HL-60/S4 (cell line): ENCODE measurements at regions not wholly inside any gene's neighbourhood (a gene's known extent, or its start where the extent isn't known, plus 50 kb on each side); places are given as distances from the start of the nearest gene placed in this dataset.

Experiments
- in situ Hi-C: fragments of 300-500 bp; cut with MboI; formaldehyde crosslinking; loops from 2 replicates; pipeline ENCODE4 v1.14.3; 2022; ENCODE audit warnings: low sequenced_read_pairs

GRCh38 chr16:16868727-16869126 lies 489.8 kb downstream of the NPIPA7 start:
- in situ Hi-C loops: no loop called here

- in situ Hi-C loops: no loop called here
Observed at GRCh38 chr16:16869746-16870145, 490.8 kb downstream of the NPIPA7 start.

- in situ Hi-C loops: no loop called here
Observed at GRCh38 chr16:16871196-16871595, 492.3 kb downstream of the NPIPA7 start.

GRCh38 chr16:16877061-16877460 lies 498.1 kb downstream of the NPIPA7 start:
- in situ Hi-C loops: no loop called here

GRCh38 chr16:16879567-16880251 lies 500.8 kb downstream of the NPIPA7 start:
- in situ Hi-C loops: no loop called here

- in situ Hi-C loops: no loop called here
Observed at GRCh38 chr16:16881814-16882213, 502.9 kb downstream of the NPIPA7 start.

- in situ Hi-C loops: no loop called here
Observed at GRCh38 chr16:16882766-16883165, 503.8 kb downstream of the NPIPA7 start.

GRCh38 chr16:16884451-16884850 lies 505.5 kb downstream of the NPIPA7 start:
- in situ Hi-C loops: no loop called here

GRCh38 chr16:16887193-16887592 lies 508.3 kb downstream of the NPIPA7 start:
- in situ Hi-C loops: no loop called here

GRCh38 chr16:16890964-16891363 lies 512.0 kb downstream of the NPIPA7 start:
- in situ Hi-C loops: no loop called here

GRCh38 chr16:16904601-16905000 lies 525.7 kb downstream of the NPIPA7 start:
- in situ Hi-C loops: no loop called here

GRCh38 chr16:16905850-16906249 lies 526.9 kb downstream of the NPIPA7 start:
- in situ Hi-C loops: no loop called here

- in situ Hi-C loops: no loop called here
Observed at GRCh38 chr16:16907089-16907488, 528.1 kb downstream of the NPIPA7 start.

GRCh38 chr16:16908077-16908476 lies 529.1 kb downstream of the NPIPA7 start:
- in situ Hi-C loops: no loop called here

- in situ Hi-C loops: no loop called here
Observed at GRCh38 chr16:16909126-16909525, 530.2 kb downstream of the NPIPA7 start.

GRCh38 chr16:16910666-16911065 lies 531.7 kb downstream of the NPIPA7 start:
- in situ Hi-C loops: no loop called here

GRCh38 chr16:16915771-16916170 lies 536.8 kb downstream of the NPIPA7 start:
- in situ Hi-C loops: no loop called here

- in situ Hi-C loops: no loop called here
Observed at GRCh38 chr16:16917191-16917785, 538.3 kb downstream of the NPIPA7 start.

- in situ Hi-C loops: no loop called here
Observed at GRCh38 chr16:16923479-16923878, 544.5 kb downstream of the NPIPA7 start.

- in situ Hi-C loops: no loop called here
Observed at GRCh38 chr16:16924613-16925012, 545.7 kb downstream of the NPIPA7 start.

- in situ Hi-C loops: no loop called here
Observed at GRCh38 chr16:16925432-16925831, 545.3 kb downstream of the XYLT1 start.

GRCh38 chr16:16928532-16929109 lies 542.1 kb downstream of the XYLT1 start:
- in situ Hi-C loops: no loop called here
